ENCODE measurements at regions not wholly inside any gene's neighbourhood (a gene's known extent, or its start where the extent isn't known, plus 50 kb on each side); places are given as distances from the start of the nearest gene placed in this dataset.

GRCh38 chr12:127542391-127542790 is 724.6 kb upstream of the TMEM132C start:
- CTCF ChIA-PET (ENCODE audit: partially characterized antibody), result interaction anchor here (1.0 to 1.8 kb wide), 5 partner anchors 15 to 135 kb away, joined by 3 to 8 read pairs (median 4); no protein-coding TSS in a partner anchor
- TF ChIP-seq GTF2F1 (IDR thresholded peaks at IDR 0.05; ENCODE audit: borderline replicate concordance, low read depth, low read length), result no peak
- no peak for TF ChIP-seq SP1 (IDR thresholded peaks at IDR 0.05; ENCODE audit: low read depth, low read length)
- no peak for TF ChIP-seq ASH2L (IDR thresholded peaks at IDR 0.05; ENCODE audit: low read length)
- no peak for TF ChIP-seq KDM4A (IDR thresholded peaks at IDR 0.05; ENCODE audit: low read depth, low read length, severe bottlenecking)
- TF ChIP-seq, protein P1, sequence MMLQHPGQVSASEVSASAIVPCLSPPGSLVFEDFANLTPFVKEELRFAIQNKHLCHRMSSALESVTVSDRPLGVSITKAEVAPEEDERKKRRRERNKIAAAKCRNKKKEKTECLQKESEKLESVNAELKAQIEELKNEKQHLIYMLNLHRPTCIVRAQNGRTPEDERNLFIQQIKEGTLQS (IDR thresholded peaks at IDR 0.05; ENCODE audit: insufficient read depth, low read depth, low read length), result no peak
- TF ChIP-seq EGR1 (IDR thresholded peaks at IDR 0.05; ENCODE audit: borderline replicate concordance, low read depth, low read length), result no peak
- TF ChIP-seq CREB1 (IDR thresholded peaks at IDR 0.05), result no peak
- no peak for TF ChIP-seq MAX (IDR thresholded peaks at IDR 0.05)
- TF ChIP-seq MAFK (IDR thresholded peaks at IDR 0.05; ENCODE audit: low read depth, low read length), result no peak
- no peak for TF ChIP-seq SIRT6 (IDR thresholded peaks at IDR 0.05; ENCODE audit: low read length)
- no peak for TF ChIP-seq SP2 (IDR thresholded peaks at IDR 0.05; ENCODE audit: low read length)
- TF ChIP-seq ZNF274 (IDR thresholded peaks at IDR 0.05; ENCODE audit: borderline replicate concordance, extremely low read depth, low read length), result no peak
- no peak for TF ChIP-seq YY1 (IDR thresholded peaks at IDR 0.05; ENCODE audit: low read depth, low read length)
- no peak for TF ChIP-seq CTBP2 (IDR thresholded peaks at IDR 0.05; ENCODE audit: borderline replicate concordance, insufficient read depth, insufficient read length, low read length)

More at GRCh38 chr12:127542391-127542790, 724.6 kb upstream of the TMEM132C start:
- peaks cover 0 to 11% (median 0%) of the 10 kb centered on the region in 4 experiments; a peak in 1 of 7 replicates for H3K4me1 ChIP-seq (replicated peaks in 1 of 4; ENCODE audit: control insufficient read depth in 3 of 4, insufficient read depth in 4 of 4, low read length in 3 of 4)
- no peak overlapping the region for H3K56ac ChIP-seq (replicated peaks; ENCODE audit: insufficient read length, low read depth, low read length)
- H3K27me3 ChIP-seq (replicated peaks in 1 of 4; ENCODE audit: control insufficient read depth in 3 of 4, extremely low read depth in 1 of 4, insufficient read depth in 3 of 4, low read length in 3 of 4), result peaks cover 0 to 1% (median 0%) of the 10 kb centered on the region in 4 experiments; a peak in 1 of 7 replicates
- no peak overlapping the region for H2BK5ac ChIP-seq (ENCODE audit: low read depth, low read length)
- H3K36me3 ChIP-seq (ENCODE audit: control insufficient read depth in 2 of 4, insufficient read depth in 4 of 4, low read length in 3 of 4), result no peaks in the 10 kb centered on the region
- no peak overlapping the region for H4K8ac ChIP-seq (ENCODE audit: extremely low read depth, insufficient read depth, low read length)
- H4K5ac ChIP-seq (ENCODE audit: insufficient read length, low read depth, low read length), result no peak overlapping the region
- no peak overlapping the region for H2AFZ ChIP-seq (ENCODE audit: low read length)
- no peak overlapping the region for H2BK20ac ChIP-seq (ENCODE audit: low read length)
- no peaks in the 10 kb centered on the region for H3K79me2 ChIP-seq (ENCODE audit: control insufficient read depth in 1 of 2, insufficient read depth in 2 of 2, low read length in 2 of 2)
- no peaks in the 10 kb centered on the region for H4K20me1 ChIP-seq (replicated peaks in 1 of 2; ENCODE audit: control insufficient read depth in 1 of 2, insufficient read depth in 2 of 2, low read length in 2 of 2)
- H2AK5ac ChIP-seq (ENCODE audit: low read depth, low read length), result no peak overlapping the region
- no peak overlapping the region for H3K4me3 ChIP-seq (ENCODE audit: extremely low read depth in 1 of 4, insufficient read depth in 2 of 4, low read depth in 3 of 4, low read length in 4 of 4)
- no peaks in the 10 kb centered on the region for H3K23me2 ChIP-seq (ENCODE audit: low read depth, low read length)
- 82% methylated on average over 6 of the region's 6 CpGs; no CpG with 5 or more reads in 1 of the 2 experiments for WGBS, 2 experiments (ENCODE audit: extremely low coverage in 1 of 2, insufficient coverage in 1 of 2, insufficient read length in 1 of 2, insufficient replicate concordance in 2 of 2, low coverage in 1 of 2, low lambda C conversion rate in 2 of 2, missing lambda C conversion rate in 1 of 2)
- no peak overlapping the region for H3K18ac ChIP-seq (ENCODE audit: extremely low read depth, low read length)
- H3K9me3 ChIP-seq (ENCODE audit: insufficient read depth in 2 of 2, low read depth in 1 of 2, low read length in 1 of 2), result no peaks in the 10 kb centered on the region
- no peaks in the 10 kb centered on the region for H3K79me1 ChIP-seq (ENCODE audit: low read depth, low read length)
- H4K91ac ChIP-seq (replicated peaks; ENCODE audit: insufficient read length, low read length), result no peak overlapping the region
- no peak overlapping the region for H2BK15ac ChIP-seq (ENCODE audit: low read length)
- no peak overlapping the region for H3K27ac ChIP-seq (ENCODE audit: low read depth, low read length)
- H3K9ac ChIP-seq (replicated peaks in 1 of 4; ENCODE audit: extremely low read depth in 1 of 4, low read depth in 3 of 4, low read length in 3 of 4), result no peak overlapping the region
- H3K23ac ChIP-seq (ENCODE audit: insufficient read length), result no peak overlapping the region
- H3K14ac ChIP-seq (ENCODE audit: insufficient read length), result no peak overlapping the region
- FAIRE-seq, result no peak
- no peak overlapping the region for H2BK12ac ChIP-seq (ENCODE audit: low read depth, low read length)
- no peak overlapping the region for H3K4me2 ChIP-seq (ENCODE audit: insufficient read depth in 1 of 2, low read depth in 2 of 2, low read length in 2 of 2)
- no peak for DNase-seq (ENCODE audit: low read depth in 1 of 2, low spot score in 2 of 2)
- H3K4ac ChIP-seq (replicated peaks; ENCODE audit: insufficient read length, low read depth, low read length), result no peak overlapping the region
- no peak overlapping the region for H2BK120ac ChIP-seq (replicated peaks; ENCODE audit: low read depth, low read length)
- POLR2A ChIA-PET (ENCODE audit: partially characterized antibody), result no interaction called here
